ENCODE measurements at regions not wholly inside any gene's neighbourhood (a gene's known extent, or its start where the extent isn't known, plus 50 kb on each side); places are given as distances from the start of the nearest gene placed in this dataset.

DNA sequence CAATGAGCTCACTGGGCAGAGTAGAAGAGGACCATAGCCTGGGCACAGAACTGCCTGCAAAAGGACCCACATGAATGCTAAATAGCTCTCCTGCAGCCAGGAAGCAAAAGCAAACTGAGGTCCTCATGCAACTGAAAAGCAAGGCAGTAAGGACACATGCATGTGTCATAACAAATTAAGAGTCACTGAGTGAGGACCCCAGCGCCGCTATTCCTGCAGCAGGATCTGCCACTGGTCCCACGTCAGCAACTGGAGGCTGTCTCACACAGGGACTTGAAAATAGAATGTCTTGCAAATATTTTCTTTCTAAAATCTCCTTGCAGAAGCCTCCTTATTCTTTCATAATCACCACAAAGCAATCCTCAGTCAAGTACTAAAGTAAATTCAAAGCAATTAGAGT, 559.6 kb upstream of the DAB1 start:
- no peak for DNase-seq

DNA sequence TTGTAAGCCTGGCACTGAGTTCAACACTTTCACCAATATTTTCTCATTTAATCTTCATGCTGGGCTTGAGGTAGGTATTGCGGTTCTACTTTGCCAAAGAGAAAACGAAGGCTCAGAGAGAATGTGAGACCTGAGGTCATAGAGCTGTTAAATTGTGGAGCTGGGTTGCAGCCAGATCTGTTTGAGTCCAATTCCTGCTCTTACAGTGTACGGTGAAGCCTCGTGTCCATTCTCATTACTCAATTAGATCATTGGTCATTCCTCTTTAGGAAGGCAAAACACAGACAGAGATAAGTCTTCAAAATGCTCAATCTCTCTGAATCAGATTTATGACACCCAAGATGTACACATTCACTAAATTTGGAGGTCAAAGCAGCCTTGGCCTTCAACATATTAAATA, 559.0 kb upstream of the DAB1 start:
- no peak for DNase-seq

DNA sequence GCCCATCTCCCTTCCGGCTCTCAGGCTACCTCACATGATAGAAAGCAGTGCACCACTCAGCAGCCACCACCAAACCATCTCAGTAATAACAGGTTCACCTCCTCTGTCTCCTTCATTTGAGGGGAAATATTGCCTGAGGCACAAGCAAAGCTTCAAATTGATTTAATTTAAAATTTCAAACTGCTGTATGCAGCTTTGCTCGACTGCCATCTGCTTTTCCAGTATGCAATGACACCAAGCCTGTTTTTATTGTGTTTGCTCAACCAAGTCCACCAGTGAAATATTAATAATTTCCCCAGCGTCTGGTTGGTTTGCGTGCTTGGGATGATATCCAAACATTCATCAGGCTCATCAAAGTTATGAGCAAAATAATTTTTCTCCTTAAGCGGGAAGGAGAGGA, 552.4 kb upstream of the DAB1 start:
- DNase-seq: no peak

DNA sequence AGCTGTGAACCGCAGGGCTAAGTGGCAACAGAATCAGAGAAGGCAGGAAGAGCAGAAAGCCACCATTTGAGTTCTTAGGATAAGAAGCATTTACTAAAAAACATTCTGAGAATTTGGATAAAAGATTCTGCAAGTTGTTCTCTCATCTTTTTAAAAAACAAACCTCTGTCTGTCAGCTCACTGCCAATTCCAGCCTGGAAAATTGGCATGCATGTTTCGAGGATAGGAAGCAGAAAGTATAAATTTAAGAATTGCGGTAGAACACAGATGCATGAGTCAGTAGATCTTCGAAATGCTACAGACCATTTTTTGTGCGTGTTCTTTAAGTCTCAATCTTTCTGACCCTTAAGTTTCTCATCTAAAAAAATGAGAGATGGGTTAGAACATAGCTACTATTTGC, 544.5 kb upstream of the DAB1 start:
- no peak for DNase-seq

DNA sequence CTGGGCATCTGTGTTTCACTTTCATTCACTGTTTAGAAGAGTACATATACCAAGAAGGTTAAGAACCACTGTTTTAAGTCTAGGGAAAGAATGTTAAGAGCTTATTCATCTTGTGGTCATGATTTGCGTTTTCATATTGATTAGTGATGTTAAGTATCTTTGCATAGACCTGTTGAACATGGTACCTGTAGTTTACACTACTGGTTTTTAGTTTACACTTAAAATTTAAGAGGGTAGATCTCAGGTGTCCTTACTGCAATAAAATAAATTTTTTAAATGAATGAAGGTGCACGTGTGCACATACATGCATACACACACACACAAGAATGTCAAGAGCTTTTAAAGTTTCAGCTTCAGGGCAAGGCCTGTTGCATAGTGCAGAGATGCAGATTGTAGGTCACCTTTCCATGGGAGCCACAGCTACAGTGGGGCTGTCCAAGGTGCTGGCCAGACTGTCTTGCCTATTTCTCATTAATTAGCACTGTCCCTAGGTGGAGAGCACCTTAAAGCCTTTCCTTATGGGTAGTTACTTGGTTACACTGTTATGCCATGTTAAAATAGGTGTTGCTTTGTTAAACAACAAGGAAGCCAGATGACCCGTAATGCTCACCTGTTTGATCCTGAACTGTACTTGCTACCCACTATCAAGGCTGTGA, 543.0 kb upstream of the DAB1 start:
- DNase-seq: no peak

DNA sequence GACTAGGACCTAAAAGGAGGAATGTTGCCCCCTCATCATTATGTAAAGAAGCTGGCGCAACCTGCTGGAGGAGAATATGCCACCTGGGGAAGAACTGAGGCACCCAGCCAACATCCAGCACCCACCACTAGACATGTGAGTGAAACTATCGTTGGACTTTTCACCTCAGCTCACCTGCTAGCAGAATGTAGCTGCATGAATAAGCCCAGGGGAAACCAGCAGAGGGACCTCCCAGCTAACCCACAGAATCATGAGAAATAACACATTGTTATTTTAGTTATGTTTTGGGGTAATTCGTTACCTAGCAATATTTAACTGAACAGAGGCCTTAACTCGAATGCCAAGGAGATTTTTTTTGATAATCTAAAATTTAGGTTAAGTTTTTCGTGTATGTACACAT, 542.5 kb upstream of the DAB1 start:
- no peak for DNase-seq

DNA sequence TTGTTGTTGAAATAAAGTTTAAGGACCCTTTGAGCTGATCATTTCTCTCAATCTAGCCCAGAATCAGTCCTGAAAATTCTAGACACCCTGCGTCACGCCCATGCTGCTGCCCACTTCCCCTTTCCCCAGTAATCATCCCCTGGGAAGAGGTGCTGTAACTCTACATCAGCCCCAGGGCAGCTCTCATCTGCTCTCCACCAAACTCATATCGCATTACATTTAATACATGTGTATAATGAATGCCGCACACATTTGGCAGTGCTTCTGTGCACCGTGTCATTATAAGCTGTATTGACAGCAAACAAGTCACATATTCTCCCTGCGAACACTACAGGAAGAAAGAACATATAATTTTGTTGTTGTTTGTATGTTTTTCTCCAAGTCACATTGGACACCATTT, 539.7 kb upstream of the DAB1 start:
- no peak for DNase-seq

DNA sequence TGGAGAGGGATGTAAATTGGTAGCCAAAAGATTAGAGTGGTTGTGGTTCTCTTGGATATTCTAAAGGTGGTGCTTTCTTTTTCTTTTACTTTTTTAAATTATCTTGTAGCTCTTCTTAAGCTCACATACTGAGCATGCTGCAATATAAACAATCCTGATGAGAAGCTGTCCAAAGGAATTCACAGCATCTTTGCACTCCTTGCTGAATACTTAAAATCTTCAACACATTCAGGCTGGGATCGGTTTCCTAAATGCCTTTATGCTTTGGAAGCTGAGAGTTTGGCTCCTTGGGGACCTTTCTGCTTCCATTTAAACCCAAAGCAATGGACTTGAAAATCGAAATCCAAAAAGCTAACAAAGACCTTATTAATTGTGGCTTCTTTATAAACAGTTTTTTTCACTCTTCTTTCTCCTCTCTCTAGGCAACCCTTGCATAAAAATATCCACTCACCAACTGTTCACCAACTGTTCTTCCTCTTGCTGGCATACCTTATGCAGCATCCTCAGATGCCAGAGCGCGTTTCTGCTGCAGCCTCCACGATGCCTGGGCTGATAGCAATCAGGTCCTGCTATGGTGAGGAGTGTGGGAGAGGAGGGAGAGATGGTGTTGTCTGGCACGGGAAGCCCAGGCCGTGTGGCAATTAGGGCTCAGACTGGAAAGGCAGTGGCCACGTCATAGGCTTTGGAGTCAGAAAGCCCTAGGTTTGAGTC, 535.8 kb upstream of the DAB1 start:
- no peak for DNase-seq

DNA sequence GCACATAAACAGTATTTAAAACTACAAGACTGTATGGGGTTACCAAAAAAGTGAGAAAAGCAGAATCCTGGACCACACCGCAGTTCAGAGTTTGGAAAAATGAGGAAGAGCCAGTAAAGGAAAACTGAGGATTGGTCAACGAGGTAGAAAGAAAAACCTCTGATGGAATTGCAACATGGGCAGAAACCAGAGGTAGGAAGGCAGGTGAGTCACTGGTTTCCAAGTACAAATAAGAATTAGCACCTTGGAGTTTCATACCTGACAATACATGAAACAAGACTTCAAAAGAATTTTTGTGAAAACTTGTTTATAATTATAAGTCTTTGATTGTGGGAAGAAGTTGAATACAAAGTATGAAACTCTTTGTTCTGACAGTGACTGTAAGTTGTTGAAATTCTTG, 533.7 kb upstream of the DAB1 start:
- no peak for DNase-seq

DNA sequence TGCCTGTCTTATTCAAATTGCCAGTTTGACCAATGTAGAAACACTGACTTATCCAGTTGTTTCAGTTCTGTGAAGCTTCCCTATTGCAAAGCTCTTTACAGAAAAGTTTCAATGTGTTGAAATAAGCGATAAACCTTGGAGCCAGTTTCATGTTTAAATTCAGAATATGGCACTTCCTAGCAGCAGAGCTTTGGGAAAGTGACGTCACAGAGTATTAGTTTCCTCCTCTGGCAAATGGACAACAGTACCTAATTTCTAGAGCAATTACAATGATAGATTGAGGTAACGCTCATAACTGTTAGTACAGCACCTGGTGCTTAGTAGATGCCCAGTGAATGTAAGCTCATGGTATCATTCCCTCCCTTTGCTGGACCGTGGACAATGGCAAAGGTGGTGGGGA, 527.5 kb upstream of the DAB1 start:
- DNase-seq: no peak

DNA sequence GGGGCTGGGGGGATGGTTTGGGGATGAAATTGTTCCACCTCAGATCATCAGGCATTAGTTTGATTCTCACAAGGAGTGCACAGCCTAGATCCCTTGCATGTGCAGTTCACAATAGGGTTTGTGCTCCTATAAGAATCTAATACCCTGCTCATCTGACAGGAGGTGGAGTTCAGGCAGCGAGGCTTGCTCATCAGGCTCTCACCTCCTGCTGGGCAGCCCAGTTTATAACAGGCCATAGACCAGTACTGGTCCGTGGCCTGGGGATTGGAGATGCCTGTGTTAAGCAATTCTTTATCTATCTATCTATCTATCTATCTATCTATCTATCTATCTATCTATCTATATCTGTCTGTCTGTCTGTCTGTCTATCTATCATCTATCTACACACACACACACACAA, 525.3 kb upstream of the DAB1 start:
- no peak for DNase-seq

DNA sequence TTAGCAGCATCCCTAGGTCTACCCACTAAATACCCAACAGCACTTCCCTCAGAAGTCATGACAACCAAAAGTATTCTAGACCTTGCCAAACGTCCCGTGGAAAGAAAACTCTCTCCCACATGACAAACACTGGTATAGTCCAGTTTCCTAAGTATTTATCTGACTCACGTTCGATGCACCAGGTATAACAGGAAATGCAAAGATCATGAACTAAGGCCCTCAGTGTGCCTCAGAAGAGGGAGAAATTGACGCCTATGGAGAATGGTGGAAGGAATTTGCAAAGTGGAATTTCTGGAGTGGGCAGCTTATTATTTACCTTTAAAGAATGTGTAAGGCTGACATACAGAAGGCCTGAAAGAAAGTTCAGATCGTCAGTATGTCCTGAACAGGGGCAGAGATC, 523.6 kb upstream of the DAB1 start:
- DNase-seq: no peak

DNA sequence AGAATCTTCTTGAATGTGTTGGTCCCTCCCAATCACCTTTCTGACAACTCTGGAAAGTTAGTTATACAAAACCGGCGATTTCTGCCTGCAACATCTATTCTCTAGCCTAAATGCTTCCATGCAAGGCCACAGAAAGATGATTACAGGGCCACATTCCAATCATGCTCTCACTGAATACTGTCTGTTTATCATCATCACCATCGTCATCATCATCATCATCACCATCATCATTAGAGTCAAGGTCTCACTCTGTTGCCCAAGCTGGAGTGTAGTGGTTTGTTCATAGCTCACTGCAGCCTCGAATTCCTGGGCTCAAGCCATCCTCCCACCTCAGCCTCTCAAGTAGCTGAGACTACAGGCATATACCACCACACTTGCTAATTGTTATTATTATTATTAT, 521.2 kb upstream of the DAB1 start:
- no peak for DNase-seq

DNA sequence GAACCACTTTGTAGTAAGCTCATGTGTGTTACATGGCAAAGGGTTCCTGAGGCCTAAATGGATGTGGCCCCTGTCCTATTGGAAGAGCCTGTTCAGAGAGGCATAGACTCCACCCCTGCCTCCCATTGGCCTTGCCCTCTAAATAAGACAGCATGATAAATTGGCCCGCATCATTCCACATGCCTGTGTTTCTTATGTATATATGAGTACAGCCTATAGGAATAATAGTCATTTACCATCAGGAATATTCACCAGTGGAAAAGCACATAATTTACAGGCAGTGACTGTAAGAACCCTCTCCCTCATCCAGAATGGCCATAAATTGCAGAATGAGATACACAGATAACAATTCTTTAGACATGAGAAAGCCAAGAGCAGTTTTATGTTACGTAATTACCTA, 519.5 kb upstream of the DAB1 start:
- DNase-seq: no peak

DNA sequence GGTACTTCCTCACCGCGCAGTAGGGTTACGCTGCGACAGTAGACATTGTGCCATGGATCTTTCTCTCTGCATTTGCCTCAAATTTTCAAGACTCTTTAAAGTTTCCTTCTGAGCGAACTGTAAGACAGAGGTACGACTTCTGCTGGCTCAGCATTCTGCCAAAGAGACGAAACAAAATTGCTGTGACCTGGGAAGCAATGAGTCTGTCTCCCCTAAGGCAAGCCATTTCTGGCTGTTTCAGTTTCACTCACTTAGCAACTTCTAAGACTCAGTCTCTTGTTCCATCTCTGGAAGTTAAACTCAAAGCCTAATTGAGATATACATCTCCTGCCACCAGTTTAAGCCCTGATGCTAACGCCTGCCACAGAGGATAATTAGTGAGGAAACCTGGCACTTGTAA, 510.9 kb upstream of the DAB1 start:
- DNase-seq: no peak

DNA sequence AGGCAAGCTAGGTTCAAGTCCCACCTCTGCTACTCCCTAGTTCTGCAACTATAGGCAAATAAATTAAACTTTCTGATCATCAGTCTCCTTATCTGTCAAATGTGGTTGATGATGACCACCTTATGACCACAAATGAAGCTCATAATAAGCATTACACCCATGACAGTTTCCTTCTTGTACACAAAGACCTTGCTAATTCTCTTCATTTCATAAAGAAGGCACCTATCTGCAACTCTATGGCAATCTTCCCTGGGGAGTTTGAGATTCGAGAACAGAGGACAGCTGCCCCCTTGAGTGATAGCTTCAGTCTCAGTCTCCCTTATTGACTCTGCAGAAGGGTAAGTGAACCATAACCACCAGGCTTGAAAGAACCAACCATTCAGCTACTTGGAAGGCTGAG, 503.1 kb upstream of the DAB1 start:
- no peak for DNase-seq

DNA sequence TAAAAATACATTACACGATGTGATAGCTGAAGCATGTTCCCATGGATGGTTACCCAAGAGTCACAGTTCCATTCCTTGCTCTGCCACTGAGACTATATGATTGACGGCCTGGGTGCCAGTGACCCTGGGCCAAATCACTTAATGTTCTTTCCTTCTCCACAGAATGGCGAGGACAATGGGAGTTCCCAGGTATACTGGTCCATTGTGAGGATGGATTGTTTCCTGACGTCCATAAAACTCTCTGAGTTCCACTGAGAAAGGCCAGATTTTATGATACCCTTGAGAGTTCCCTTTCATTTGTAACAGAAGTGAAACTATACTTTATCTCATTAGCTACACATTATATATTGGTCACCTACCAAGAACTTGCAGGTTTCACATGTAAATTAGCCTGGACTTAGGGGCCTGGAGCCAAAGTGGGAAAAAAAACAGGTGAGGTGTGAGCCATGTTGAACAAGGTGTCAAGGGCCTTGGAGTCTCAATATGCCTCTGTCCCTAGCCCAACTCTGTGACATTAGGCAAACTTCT, 502.2 kb upstream of the DAB1 start:
- no peak for DNase-seq

DNA sequence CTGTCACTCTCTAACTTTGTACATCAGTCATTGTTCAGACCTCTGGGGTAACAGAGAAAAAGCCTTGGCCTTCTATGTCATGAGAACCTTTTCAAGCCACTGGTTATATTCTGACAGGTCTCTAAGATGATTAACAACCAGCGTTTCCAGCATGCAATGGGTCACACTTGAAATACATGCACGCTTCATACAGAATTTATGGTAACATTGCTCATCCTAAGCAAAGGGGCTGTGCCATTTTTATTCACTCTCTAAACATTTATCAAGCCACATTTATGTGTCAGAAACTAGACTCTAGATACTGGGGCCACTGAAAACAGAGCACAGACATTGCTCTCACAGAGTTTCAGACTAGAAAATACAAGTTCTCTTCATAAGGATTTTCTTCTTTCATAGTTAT, 501.4 kb upstream of the DAB1 start:
- DNase-seq: no peak

DNA sequence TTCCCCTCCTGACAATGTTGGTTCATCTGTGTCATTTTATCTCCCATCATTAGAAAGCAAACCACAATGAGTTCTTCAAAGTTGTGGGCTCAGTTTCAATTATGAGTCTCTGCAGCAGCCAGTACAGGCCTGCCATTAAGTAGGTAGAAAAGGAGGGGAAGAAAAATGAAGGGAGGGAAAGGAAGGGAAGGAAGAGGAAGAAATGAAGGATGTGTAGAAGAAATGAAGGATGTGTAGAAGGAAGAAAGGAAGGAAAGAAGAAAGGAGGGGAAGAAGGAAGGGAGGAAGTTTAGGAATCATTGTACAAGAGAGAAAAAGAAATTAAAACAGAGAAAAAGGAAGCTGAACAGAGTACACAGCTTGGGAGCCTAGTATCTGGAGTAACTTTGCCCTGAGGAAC, 498.3 kb upstream of the DAB1 start:
- no peak for DNase-seq

DNA sequence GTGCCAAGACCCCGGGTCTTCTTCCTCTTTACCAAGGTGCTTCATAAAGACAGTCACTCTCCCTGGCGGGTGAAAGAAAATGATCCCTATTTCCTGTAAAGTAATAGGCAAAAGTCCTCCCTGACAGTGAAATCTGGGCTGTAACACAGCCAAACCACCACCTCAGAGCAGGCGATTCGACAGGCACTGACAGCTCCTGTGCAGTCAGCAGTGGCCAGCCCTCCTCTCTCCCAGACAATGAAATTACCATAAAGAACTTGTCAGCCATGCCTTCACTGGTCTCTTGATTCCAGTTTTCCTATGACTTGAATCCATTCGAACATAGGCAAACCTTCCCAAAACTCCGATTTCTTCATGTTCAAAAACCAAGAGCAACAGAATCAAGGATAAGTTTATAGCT, 492.2 kb upstream of the DAB1 start:
- DNase-seq: no peak

DNA sequence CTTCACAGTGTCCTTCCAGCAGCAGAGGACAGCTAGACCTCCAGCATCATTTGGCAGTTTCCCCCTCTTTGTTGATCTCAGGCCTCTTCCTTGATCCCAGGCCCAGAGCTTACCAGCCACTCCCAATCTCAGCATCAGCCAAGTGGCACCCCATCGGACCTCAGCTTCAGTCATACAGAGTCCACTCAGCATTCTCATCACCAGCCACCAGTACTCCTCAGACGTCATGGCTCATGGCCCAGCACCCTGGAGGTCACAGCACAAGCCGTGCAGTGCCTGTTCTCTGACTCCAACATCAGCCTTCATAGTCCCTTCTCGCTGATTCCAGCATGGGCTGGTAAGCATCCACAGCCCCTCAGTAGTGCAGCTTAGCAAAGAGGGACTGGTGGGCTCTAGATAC, 487.6 kb upstream of the DAB1 start:
- DNase-seq: no peak

DNA sequence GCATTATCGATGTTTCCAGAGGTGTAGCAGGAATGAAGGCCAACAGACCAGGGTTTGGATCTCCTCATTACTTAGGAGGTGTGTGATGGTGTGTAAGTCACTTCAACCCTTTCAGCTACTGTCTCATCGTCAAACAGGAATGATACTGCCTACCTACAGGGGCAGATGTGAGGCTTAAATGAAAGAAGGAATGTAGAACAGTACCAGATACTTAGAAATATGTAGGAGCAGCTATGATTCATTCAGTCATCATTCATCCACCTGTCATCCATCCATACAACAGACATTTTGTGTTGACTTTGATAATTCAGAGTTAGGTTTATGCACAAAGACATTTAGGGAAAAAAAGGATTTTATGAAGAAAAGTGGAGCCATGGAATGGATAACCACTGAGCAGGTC, 486.9 kb upstream of the DAB1 start:
- no peak for DNase-seq

DNA sequence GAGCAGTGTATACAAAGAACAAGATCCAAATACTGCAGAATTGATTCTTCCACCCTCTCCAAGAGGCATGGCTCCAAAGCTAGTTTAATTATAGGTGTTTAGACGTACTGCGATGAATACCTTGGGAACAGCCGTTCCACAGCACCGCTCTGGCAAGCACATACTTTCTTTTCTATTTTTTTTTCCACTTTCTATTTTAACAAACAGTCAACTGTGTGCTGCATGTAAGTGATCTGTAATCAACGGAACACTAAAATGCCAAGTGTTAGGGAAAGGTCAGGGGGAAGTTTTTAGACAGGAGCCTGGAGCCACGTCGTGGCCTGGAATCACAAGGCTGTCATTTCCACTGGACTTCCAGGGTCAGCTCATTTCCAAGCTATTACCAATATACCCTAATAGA, 486.4 kb upstream of the DAB1 start:
- DNase-seq: no peak

DNA sequence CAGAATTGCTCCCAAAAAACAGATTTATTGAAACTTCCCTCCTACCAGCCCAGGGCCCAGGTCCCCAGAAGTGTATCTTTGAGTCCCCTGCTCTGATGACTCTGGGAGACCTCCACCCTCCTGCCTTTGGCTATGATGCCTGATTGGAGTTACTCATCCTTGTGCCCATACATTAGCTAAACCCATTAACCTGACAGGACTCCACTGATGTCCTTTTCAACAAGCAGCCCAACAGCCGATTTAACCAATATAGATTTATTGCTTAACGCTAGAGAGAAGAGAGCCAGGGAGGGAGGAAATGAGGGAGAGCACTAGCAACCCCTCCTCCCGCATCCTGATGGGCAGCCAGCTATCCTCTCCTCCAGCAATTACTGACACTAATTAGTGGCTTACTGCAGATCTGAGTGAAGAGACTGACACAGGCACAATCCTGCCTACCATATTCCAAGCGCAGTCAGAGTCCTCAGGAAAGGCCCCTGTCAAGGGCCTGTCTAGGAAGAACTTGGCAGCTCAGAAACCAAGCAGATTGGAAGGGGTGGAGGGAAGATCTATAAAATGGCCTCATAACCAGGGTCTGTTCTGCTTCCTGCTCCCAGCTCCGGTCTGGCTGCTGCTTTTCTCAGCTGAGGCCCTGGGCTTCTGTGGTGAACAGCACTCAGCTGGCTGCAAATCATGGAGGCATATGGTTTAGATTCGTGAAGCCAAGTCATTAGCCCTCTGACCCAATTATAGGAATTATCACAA, 484.5 kb upstream of the DAB1 start:
- DNase-seq: no peak
